ENCODE measurements at regions not wholly inside any gene's neighbourhood (a gene's known extent, or its start where the extent isn't known, plus 50 kb on each side); places are given as distances from the start of the nearest gene placed in this dataset.

DNA sequence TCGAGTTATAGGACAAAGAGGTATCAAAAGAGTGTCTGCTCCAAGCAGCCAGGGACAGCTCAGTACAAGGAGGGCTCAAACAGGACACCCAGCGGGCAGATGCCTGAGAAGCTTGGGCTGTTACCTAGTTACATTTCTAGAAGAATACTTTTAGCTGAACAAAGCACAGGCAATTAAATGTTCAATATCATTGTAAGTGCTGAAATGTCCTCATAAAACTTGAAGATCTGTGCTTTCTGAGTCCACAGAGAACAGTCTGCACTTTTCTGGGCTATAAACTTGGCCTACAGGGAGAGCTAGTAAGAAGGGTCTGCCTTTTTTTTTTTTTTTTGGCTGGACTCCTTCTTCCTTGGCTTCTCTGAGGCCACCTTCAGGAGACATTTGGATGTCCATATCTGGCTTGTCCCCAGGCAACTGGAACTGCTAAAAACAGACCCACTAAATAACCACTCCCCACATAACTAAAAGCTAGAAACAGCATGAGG is 123.2 kb downstream of the SLC16A9 start:
- TF ChIP-seq, protein P1, sequence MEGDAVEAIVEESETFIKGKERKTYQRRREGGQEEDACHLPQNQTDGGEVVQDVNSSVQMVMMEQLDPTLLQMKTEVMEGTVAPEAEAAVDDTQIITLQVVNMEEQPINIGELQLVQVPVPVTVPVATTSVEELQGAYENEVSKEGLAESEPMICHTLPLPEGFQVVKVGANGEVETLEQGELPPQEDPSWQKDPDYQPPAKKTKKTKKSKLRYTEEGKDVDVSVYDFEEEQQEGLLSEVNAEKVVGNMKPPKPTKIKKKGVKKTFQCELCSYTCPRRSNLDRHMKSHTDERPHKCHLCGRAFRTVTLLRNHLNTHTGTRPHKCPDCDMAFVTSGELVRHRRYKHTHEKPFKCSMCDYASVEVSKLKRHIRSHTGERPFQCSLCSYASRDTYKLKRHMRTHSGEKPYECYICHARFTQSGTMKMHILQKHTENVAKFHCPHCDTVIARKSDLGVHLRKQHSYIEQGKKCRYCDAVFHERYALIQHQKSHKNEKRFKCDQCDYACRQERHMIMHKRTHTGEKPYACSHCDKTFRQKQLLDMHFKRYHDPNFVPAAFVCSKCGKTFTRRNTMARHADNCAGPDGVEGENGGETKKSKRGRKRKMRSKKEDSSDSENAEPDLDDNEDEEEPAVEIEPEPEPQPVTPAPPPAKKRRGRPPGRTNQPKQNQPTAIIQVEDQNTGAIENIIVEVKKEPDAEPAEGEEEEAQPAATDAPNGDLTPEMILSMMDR (conservative IDR thresholded peaks at IDR 0.05; ENCODE audit: low read depth, low read length) = no peak; the same call in 1 of the 2 replicates
- no peak for TF ChIP-seq EZH2 (IDR thresholded peaks at IDR 0.05; ENCODE audit: low read length, unreplicated experiment)
